ENCODE measurements at regions not wholly inside any gene's neighbourhood (a gene's known extent, or its start where the extent isn't known, plus 50 kb on each side); places are given as distances from the start of the nearest gene placed in this dataset.

DNA sequence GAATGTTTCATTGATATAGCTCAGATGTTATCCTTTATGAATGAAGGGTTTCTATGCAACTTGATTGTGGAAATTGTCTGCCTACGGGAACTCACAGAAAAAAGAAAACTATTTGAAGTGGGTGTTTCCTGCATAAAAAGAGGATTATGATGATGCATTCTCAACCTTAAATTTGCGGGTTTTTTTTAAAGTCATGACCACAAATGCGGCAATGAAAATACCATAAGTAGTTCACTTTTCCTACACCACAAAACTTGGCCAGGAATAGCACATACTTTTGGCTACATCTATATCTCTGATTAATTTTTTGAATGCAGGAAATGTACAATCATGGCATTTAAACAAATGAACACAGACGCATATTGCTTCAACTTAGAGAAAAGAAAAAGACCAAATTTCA is 754.7 kb downstream of the DTWD2 start:
- ChIA-PET POLR2A (no interaction called here), CTCF (no interaction called here)
- BruUV-seq (replicated peaks), result no TSS peak
- Histone ChIP-seq H3K4me2 (ENCODE audit: insufficient read depth, low read length) (no peak overlapping the region), H3K4me3 (replicated peaks in 1 of 3; ENCODE audit: insufficient read depth in 1 of 3, low read depth in 1 of 3, low read length in 3 of 3) (no peak overlapping the region), H3K9ac (replicated peaks; ENCODE audit: extremely low read depth, insufficient read depth, low read length) (no peak overlapping the region), H3K79me2 (ENCODE audit: control insufficient read depth, insufficient read depth, low read length) (no peaks in the 10 kb centered on the region), H3K27me3 (ENCODE audit: control insufficient read depth in 2 of 2, insufficient read depth in 2 of 2, low read length in 2 of 2) (no peaks in the 10 kb centered on the region), H3K9me3 (replicated peaks; ENCODE audit: control insufficient read depth, insufficient read depth, low read length) (peaks cover 3% of the 10 kb centered on the region), H3K9me1 (replicated peaks; ENCODE audit: control insufficient read depth, extremely low read depth, insufficient read depth, low read length) (no peaks in the 10 kb centered on the region), H4K20me1 (replicated peaks; ENCODE audit: control insufficient read depth, extremely low read depth, insufficient read depth, low read length) (no peaks in the 10 kb centered on the region), H2AFZ (ENCODE audit: low read depth, low read length) (no peak overlapping the region), H3K36me3 (ENCODE audit: control insufficient read depth in 2 of 2, extremely low read depth in 1 of 2, insufficient read depth in 2 of 2, low read length in 2 of 2) (no peaks in the 10 kb centered on the region), H3K4me1 (ENCODE audit: control insufficient read depth, extremely low read depth, insufficient read depth, low read length) (no peaks in the 10 kb centered on the region), H3K27ac (ENCODE audit: insufficient read depth, low read depth, low read length) (no peak overlapping the region)
- intact Hi-C loops (cut with micrococcal nuclease) (no loop called here), dilution Hi-C loops (cut with MboI; ENCODE audit: extremely low pct_ligation_motif_present, low sequenced_read_pairs) (no loop called here)
- TF ChIP-seq EZH2 (IDR thresholded peaks at IDR 0.05; ENCODE audit: borderline replicate concordance, low read depth, low read length, severe bottlenecking), result no peak
- TF ChIP-seq JUN (IDR thresholded peaks at IDR 0.05; ENCODE audit: borderline replicate concordance, insufficient read depth, insufficient read length, low read depth), result no peak
- no peak for TF ChIP-seq POLR2AphosphoS5 (IDR thresholded peaks at IDR 0.05; ENCODE audit: insufficient read depth, low read depth, low read length)
- TF ChIP-seq, protein P1, sequence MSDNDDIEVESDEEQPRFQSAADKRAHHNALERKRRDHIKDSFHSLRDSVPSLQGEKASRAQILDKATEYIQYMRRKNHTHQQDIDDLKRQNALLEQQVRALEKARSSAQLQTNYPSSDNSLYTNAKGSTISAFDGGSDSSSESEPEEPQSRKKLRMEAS (IDR thresholded peaks at IDR 0.05; ENCODE audit: insufficient read depth, insufficient read length), result no peak
- TF ChIP-seq MYC (IDR thresholded peaks at IDR 0.05; ENCODE audit: low read depth, low read length), result no peak
- TF ChIP-seq GATA2 (IDR thresholded peaks at IDR 0.05; ENCODE audit: insufficient read depth, insufficient read length, low read depth, low read length), result no peak
- TF ChIP-seq POLR2A (IDR thresholded peaks at IDR 0.05; ENCODE audit: low read depth, low read length), result no peak
- no peak for TF ChIP-seq FOS (IDR thresholded peaks at IDR 0.05; ENCODE audit: borderline replicate concordance, insufficient read depth, low read length)
- TF ChIP-seq CTCF (IDR thresholded peaks at IDR 0.05; ENCODE audit: extremely low read depth in 1 of 2, insufficient read depth in 1 of 2, low read depth in 1 of 2, low read length in 2 of 2), result no peak
- DNase-seq (ENCODE audit: low read depth, low spot score), result no peak
- no peak for FAIRE-seq
